IPS-NIHi11 (cell line): ENCODE measurements at regions not wholly inside any gene's neighbourhood (a gene's known extent, or its start where the extent isn't known, plus 50 kb on each side); places are given as distances from the start of the nearest gene placed in this dataset.
A peak's percentile ranks its signal among the peaks of the same experiment; 100 is the strongest.
"Not testable (repeated sequence)": the region's sequence is repeated elsewhere in the genome, so short reads cannot be mapped to it uniquely, and the experiment has no call there.

ENCODE experiments used
- DNase-seq: peaks from one replicate; pipeline ENCODE4 v3.0.0; 2012; ENCODE audit warnings: mixed read lengths, low spot score

DNA sequence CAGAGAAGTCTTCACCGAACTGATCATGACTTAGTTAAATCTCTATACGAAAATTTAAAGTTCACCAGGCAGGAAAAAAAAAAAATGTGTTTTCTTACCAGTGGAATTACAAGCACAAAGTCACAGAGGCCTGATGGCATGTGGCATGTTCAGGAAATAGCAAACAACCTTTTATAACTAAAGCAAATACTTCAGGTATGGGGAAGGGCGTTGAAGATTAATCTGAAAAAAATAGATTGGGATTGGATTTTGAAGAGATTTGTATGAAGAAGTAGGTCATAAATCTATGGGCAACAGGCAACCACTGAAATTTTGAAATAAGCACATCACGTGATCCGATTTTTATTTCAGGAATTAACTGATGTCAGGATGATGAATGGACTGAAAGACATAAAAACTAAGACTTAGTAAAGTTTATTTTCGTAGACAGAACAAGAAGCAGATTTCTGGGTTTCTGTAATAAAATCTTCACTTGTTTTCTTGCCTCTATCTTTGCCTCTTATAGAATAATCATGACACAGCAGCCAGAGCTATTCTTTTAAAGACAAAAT is 295.9 kb upstream of the ADGRL4 start:
- DNase-seq, result no peak

DNA sequence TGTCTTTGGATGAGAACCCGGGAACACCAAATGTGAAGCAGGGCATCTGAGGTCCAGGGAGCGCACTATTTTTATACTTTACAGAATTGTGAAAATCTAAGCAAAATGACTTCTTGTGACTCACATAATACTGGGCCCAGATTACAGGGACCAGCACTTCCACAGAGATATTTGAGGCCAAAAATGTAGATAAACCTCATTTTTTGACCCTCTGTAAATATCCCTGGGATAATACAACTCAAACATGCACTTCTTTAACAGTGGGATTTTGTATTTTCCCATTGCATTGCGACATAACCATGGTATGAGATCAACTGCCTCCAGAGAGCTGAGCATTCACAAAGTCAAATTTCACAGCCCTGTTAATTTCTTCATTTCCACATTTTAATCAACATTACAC is 289.4 kb upstream of the ADGRL4 start:
- no peak for DNase-seq

DNA sequence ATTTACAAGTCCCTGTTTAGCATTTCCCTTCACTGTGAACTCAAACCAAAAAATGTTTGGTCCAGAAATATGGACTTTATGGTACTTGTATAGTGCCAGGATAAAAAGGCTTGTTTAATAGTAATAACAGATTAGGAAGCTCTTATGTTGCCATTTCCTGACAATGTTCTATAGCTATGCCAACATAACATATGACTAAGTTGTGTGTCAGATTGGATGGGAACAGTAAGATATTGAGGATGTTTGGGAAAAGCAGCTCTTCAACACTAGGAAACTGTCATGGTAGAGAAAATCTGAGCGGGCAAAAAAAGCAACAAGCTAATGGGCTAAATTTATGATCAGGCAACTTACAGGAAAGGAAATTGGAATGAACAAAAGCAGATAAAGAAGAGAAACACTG is 287.1 kb upstream of the ADGRL4 start:
- no peak for DNase-seq

DNA sequence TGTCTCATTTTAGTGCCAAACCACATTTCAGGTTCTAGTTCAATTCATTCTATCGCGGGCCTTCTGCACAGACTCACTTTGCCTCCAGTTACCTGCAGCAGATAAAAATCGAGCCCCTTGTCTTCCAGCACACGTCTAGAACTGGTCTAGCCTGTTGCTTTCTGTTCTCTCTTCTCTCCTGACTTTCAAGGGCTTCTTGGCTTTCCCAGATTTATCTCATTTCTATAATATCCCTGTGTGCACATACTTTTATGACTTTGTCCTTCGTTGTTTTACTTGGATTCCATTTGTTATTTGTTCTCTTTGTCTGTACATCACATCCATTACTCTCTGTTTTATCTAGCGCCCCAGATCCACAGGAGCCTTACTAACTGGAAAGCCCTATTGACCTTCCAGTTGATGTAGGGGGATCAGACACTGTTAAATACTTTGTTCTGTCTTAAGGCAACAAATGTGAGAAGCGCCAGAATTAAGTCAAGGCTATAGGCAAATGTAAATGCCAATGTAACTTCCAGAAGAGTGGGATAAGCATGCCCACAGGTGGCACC is 284.5 kb upstream of the ADGRL4 start:
- DNase-seq, result no peak

DNA sequence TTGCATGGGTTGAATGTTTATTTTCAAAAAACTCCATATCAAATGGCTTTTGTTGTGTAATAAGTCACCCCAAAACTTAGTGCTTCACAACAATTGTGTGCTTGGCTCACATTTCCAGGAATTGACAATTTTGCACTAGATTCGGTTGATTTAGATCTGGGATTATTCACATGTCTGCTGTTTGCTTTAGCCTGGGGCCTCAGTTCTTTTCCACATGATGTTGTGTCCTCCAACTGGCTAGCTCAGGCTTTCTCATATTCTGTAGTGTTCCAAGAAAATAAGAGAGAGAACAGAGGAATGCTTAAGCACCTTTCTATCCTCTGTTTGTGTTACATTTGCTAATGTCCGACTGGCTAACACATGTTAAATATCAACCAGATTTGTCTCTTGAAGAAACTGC is 281.5 kb upstream of the ADGRL4 start:
- no peak for DNase-seq

DNA sequence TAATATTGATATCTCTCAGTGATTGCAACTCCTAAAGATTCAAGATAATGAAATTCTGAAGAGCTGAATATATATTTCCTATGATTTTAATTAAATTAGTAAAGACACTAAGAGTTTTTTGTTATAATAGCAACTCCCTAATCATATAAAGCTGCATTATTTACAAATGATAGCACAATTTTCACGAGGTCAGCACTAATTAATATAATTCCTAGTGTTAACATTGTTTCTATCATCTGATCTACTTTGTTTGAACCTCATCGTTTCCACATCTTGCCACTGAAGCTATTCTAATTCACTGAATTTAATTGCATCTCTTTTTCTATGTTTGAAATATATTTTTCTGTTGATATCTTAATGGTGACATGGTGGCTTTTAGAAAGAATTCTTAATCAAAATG is 279.1 kb upstream of the ADGRL4 start:
- DNase-seq, result no peak

DNA sequence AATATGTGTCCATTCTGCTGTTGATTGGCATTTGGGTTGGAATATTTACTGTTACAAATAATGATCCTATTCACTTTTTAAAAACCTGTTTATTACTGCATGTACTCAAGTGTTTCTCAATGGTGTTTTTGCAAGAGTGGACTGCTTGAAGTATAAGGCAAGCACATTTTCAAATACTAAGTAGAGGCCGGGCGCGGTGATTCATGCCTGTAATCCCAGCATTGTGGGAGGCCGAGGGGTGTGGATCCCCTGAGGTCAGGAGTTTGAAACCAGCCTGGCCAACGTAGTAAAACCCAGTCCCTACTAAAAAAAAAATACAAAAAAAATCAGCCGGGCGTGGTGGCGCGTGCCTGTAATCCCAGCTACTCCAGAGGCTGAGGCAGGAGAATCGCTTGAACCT is 276.9 kb upstream of the ADGRL4 start:
- DNase-seq, result no peak

DNA sequence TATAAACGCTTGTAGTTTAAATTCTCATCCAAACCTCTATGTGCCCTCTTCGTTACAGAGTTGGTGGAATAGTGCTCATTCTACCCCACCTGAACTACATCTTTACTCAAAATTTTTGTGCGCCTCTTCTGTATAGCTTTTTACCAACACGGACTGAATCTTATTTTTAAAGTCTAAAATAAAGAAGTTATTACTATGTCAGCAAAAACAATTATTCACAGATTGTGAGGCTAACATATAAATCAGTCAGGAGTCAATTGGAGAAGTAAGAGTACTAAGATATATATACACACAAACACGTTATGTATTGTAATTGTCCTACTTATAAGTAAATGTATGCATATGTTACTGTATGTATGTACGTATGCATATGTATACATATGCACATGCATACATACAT is 274.9 kb upstream of the ADGRL4 start:
- no peak for DNase-seq

DNA sequence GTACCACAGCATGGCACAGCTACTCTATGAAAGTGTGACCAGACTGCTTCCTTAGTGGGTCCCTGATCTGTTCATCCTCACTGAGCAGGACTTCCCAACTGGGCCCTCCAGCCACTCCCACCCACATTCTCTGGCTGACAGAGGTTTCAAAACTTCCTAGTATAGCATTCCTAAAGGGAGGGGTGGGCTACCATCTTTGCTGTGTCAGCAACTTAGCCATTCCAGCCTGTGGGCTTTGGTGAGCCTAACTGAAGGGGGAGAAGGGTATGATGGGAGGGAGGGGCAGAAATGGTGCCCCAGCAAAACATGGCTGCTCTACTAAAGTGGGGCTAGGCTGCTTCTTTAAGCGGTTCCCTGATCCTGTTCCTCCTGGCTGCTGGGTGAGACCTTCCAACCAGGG is 265.2 kb upstream of the ADGRL4 start:
- no peak for DNase-seq

DNA sequence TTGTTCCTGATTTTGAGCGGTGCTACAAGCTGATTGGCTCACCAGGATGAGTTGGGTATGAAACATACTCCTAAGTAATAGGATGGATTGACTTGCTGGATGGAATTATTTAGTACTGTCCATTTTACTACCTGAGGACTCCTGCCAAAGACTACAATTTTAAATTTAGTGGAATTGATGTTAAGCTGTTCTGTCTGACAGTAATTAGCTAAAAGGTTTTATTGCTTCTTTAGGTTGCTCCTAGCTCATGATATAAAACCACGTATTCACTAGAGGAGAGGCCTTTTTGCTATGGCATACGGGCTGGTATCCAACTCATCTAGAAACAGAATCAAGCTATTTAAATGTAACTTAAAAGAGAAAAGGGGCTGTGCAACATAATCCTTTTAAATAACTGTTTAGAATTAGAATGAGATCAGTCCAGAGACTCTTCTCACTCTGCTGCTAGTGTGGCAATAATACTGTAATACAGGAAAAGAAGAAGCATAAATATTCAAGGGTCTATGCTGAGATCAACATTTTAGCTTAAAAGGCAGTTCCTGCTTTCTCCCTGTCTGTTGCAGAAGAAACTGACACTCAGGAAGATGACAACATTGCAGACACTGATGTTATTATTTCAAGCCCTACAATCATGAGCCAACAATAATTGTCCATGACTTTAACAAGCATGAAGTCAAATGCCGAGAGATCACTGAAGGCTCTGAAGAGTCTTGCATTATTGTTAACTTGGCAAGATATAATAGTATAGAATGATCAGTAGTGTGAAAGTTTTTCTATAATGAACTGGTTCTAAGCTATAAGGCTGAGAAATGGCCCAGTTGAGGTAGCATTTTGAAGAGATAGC is 258.7 kb upstream of the ADGRL4 start:
- DNase-seq, result no peak

DNA sequence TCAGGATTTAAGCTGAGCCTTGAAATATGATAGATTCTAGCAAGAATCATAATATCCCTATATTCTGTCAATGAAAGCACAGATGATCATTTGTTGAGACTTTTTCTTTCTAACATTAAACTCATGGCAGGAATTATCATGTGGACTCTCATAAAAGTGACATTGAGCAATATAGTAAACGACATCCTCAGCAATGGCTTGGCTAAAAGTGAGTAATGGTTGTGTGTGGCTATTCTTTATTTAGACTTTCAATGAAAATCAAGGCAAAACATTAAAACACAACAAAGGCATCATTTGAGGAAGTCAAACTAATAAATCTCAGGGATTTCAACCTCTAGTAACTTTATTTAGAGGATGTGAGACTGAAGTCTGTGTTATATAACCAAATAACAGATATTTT is 257.8 kb upstream of the ADGRL4 start:
- no peak for DNase-seq

DNA sequence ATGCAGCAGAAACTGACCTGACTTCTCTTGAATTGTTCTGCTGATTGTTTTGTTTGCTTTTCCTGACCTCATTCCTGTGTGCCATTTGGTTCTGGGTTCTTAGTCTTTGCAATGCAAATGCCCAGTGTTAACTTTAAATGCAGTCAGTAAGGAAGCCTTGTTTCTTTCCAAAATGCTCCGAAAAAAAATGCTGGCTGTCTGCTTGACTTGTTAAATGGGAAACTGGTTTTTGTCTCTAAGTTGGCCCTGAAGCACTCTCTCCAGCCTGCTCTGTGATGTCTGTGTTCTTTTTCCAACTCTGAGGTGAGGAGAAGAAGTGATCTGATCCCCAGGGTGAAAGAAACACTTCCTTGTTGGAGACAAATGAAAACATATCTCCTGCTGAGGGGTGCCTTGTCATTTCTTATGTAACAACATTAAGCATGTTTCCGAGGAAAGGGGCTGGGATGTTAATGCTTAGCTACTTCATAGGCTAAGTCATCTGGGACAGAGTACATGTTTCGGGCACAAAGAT is 256.3 kb upstream of the ADGRL4 start:
- peak; percentile 46 for DNase-seq

DNA sequence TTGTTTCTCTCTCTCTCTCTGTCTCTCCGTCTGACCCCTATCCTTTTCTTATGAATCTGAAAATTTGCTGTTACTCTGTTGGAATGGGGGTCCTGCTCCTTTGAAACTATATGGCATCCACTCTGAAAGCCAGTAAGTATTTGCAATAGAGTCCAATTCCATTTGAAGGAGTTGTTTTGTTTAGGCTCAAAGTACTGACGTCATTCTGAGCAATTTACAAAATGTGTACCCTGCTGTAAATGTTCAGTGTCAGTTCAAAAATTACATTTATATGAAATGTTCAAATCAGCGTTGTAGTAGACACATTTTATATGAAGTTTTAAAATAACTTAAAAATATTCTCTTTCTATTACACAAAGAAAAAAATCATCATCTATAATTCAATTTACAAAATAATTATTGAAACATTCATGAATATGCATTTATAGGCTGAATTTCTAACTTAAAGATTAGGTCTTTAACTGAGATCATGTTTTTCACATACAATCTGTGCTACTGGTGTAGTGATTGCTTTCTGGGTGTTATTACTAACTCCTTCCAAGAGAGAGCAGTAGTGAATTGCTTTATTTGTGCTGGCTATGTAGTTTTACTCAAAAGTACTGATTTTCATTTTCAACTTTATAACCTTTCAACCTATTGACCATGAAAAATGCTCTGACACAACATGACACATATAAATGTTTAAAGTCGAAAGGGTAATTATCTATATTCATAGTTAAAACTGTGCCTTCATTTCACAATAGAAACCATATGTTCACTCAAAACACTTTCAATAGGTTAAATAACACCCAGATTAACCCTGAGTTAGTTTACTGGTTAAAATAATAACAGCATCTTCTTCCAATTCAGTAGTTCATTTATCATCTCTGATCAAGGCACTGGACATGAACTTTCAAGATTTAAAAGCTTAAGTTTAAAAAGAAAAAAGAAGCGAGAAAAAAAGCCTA is 253.1 kb upstream of the ADGRL4 start:
- peak; percentile 36 for DNase-seq

DNA sequence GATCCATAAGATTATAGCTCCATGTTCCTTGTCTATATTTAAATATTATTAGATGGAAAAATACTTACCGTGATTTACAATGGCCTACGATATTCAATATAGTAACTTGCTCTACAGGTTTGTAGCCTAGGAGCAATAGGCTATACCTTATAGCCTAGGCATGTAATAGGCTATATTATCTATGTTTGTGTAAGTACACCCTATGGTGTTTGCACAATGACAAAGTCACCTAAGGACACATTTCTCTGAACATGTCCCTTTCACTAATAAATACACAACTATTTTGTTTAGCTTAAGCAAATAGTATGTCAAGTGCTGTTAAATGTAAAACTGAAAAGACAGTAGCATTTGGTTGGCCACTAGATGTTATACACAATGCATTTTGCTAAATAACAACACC is 248.9 kb upstream of the ADGRL4 start:
- no peak for DNase-seq

DNA sequence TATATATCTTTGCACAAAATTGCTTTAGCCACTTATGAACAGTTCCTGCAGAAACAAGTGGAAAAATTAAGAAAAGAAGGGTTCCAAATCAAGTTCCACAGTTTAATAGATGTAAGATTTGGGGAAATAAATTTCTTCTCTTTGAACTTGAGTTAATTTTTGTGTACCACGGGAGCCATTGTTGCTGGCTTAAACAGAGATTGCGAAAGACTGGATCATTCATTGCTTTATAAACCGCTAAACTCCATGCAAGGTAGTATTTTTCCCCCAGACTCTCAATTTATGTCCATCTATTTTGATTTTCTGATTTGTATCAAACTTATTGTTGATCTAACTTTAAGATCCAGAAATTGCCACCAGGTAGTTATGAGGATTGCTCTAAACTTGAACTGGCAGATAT is 246.1 kb upstream of the ADGRL4 start:
- DNase-seq, result no peak

DNA sequence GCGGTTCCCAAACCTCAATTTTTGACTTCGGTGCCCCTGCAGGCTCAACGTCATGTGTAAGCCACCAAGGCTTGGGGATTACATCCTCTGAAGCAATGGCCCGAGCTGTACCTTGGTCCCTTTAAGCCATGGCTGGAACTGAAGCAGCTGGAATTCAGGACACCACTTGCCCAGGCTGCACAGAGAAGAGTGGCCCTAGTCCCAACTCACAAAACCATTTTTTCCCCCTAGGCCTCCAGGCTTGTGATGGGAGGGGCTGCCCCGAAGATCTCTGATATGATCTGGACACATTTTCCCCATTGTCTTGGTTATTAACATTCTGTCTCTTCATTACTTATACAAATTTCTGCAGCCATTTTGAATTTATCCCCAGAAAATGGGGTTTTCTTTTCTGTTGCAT is 233.3 kb upstream of the ADGRL4 start:
- no peak for DNase-seq

DNA sequence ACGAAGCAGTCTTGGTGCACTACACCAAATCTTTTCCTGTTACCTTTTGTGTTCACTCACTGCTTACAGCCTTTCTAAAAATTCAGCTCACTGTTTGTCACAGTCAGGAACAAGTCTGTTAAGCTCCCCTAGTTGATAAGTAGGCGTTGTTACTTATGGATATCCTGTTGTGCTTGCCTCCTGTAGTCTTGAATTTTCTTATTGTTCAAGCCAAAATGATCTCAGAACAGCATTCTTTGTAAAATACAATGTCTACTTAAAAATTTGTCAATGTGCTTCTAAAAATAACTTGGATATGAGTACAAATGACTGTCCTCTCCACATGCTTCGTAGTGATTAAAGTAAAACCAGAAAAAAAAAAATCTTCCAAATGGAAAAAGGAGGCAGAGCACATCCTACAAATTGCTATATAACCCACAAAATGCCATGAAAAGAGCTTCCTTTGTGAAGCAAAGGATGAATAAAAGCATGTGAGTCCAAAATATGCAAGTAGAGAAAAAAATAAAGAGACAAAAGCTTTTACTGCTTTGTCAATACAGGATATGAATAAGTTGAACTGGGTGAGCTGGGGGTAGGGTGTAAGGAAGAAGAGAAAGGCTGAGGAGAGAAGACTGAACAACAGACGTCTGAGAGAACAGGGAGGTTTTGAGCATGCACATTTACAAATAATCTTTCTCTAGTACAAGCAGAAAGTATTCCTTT is 228.9 kb upstream of the ADGRL4 start:
- peak; percentile 4 for DNase-seq

DNA sequence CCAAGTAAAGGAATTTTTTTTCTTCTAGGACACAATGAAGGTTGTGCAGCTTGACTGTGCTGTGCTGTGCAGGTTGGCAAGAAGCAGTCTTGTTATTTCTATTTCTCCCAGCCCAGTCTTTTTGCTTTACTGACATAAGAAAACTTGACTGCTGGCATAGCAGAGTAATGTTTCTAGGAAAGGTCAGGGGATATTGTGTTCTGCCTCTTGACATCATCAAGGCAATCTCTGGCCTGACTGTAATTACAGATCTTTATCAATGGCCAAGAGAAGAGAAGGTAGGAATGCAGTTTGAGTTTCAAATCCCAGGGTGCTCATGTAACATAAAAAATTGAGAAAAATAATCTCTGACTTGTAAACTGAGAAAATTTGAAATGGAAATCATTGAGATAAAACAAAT is 226.3 kb upstream of the ADGRL4 start:
- no peak for DNase-seq

DNA sequence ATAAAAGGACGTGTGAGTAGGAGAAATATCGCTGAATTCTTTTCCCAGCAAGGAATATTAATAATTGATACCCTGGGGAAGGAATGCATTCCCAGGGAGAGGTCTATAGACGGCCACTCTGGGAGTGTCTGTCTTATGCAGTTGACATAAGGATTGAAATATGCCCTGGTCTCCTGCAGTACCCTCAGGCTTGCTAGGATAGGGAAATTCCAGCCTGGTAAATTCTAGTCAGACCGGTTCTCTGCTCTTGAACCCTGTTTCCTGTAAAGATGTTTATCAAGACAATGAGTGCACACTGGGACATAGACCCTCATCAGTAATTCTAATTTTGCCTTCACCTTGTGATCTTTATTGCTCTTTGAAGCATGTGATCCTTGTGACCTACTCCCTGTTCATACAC is 224.2 kb upstream of the ADGRL4 start:
- not testable (repeated sequence) for DNase-seq

DNA sequence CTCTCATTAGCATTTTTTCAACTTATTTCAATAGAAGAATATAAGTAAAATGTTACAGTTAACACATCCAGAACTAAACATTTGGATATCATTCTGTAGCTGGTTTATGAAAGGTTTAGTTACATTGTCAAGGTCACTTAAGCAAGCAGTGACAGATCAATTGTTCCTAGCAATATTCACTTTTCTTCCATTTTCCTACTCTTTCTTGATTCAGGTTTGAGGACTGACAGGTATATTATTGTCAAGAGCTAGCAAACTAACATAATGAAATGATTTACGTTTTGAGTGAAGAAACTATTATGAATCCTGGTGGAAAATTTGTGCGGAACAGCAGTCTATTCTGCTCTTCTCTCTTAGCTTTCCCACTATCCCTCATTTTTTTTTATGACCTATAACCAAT is 220.4 kb upstream of the ADGRL4 start:
- DNase-seq, result no peak

DNA sequence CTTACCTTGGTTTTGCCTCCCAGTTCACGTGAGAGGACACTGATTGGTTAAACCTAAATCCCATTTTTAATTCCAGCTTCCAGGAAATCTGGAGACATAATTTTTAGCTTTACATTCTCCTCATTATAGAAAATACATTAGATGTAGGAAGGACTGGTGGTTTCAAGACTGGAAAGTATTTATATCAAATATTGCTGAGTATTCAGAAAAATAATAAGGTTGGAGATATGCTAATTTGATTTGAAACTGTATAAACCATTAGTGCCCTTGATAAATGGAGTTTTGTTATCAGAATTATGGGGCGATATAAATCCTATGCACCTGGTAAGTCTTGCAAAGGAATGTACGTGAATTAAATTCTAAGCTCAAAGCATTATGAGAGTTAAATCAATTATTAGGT is 218.0 kb upstream of the ADGRL4 start:
- DNase-seq, result no peak

DNA sequence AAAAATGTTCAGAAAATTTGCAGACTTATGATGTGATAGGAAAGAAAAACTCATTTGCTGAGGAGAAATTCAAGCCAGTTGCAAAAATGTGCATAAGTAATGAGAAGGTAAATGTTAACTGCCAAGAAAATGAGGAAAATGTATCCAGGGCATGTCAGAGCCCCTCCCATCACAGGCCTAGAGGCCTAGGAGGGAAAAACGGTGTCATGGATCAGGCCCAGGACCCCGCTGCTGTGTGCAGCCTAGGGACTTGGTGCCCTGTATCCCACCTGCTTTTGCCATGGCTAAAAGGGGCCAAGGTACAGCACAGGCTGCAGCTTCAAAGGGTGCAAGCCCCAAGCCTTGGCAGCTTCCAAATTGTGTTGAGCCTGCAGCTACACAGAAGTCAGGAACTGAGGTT is 214.0 kb upstream of the ADGRL4 start:
- no peak for DNase-seq
